GM19351 (cell line): ENCODE measurements at regions not wholly inside any gene's neighbourhood (a gene's known extent, or its start where the extent isn't known, plus 50 kb on each side); places are given as distances from the start of the nearest gene placed in this dataset.

Source experiments
- ATAC-seq: cut with Tn5 transposase; IDR thresholded peaks from one replicate; pipeline ENCODE4 v1.9.1; 2021; ENCODE audit warnings: mild to moderate bottlenecking, moderate library complexity; ENCODE audit not compliant: unreplicated experiment

GRCh38 chr7:21084286-21084685 lies 297.6 kb upstream of the SP8 start:
- no peak for ATAC-seq

DNA sequence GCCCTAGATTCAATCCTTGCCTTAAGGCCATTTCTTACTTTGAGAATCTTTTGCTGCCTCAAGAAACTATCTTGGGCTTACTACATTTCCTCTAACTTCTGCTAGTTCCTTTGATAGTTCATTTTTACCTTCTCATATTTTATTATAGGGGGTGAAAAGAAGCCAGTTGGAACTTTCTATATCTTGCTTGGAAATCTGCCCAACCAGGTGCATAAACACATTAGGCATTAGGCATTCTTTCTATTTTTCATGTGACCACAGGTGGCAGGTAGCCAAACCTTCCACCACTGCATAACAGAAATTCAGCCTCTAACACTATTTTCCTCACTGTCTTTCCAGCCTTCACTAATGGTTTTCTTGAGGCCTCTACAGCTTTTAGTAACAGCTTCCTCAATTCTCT lies 300.0 kb upstream of the SP8 start:
- ATAC-seq: no peak

GRCh38 chr7:21089653-21090052 lies 303.0 kb upstream of the SP8 start:
- ATAC-seq: no peak

DNA sequence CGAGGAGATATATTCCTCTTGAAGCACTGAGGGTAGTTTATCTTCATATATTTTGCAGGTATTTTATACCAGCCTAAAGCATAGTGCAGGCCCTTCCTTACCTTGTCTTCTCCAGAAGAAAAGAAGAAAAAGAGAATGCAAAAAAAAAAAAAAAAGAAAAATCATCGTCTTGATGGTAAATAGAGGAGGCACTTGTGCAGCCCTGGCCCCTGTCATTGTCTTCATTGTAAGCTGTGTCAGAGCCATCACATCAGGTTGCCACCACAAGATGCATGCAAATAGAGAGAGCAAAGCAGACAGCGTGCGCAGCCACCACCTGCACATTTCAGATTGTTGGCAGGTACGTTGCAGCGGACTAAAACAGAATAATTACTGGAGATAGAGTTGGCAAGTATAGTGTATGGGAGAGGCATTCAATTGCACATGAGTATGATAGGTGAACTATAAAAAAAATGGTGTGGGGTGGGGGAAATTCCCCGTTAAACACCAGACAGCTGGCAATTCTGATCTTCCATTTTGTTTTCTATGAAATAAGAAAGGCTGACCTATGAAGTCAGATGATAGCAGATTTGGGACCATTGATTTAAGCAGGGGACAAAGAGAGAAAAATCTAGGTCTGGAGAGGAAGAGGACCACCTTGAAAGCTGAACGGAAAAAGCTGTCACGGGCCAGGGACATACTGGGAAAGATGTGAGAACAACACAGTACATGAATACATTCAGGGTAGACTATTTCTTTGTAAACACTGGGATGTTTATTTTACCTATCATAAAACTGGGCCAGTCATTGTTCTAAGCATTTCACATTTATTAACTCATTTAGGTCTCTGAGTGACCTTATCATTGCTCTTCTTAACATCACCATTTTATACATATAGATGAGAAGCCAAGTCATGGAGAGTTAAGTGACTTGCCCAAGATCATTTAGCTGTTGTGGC lies 306.3 kb upstream of the SP8 start:
- no peak for ATAC-seq

DNA sequence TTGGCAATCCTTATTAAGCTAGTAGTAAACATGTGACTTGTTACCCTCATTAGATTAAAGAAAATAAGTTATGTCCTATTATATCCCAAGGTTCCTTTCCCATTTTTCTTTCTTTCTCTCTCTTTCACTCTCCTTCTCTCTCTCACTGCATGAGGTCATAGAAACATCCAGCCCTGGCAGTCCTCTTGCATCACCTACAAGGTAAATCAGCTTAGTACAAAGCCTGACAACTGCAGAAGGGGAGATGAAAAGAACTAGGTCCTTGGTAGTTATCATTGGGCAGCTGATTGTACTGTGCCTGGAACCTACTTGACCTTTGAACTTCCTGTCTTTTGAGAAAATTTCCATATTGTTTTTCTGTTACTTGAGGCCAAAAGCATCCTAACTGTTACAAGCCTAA lies 307.9 kb upstream of the SP8 start:
- ATAC-seq: no peak

- ATAC-seq: peak; percentile 59
Observed at GRCh38 chr7:21099432-21099831, 312.7 kb upstream of the SP8 start.

- ATAC-seq: no peak
Observed at GRCh38 chr7:21099955-21100354, 313.3 kb upstream of the SP8 start.

DNA sequence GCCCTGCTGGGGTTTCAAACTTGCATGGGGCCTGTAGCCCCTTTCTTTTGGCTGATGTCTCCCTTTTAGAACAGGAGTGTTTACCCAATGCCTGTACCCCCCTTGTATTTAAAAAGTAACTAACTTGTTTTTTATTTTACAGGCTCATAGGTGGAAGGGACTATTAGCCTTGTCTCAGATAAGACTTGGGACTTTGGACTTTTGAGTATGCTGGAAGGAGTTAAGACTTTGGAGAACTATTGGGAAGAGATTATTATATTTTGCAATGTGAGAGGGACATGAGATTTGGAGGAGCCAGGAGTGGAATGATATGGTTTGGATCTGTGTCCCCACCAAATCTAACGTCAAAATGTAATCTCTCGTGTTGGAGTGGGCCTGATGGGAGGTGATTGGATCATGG lies 314.9 kb upstream of the SP8 start:
- no peak for ATAC-seq

DNA sequence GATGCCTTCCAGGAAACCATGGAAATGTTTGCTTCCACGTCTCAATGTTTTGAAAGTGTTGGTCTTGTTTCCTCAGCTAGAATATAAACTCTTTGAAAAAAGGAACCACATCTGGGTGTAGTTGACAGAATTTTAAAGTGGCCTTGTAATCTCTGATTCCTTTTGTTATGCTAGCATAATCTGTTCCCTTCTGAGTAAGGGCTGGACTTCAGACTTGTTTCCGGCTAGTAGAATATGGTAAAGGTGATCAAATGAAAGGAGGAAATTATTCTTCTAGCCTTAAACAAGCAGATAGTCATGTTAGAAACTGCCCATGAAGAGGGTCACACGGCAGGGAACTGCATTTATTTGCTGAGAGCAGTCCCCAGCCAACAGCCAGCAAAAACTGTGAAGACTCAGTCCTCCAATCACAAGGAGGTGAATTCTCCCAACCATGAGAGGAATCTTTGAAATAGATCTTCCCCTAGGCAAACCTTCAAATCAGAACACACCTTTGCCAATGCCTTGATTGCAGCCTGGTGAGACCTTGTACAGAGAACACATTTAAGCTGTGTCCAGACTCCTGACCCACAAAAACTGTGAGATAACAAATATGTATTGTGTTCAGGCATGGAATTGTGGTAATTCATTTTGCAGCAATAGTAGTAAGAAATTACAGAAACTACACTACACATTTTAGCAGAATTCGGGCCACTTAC lies 316.9 kb upstream of the SP8 start:
- ATAC-seq: no peak

GRCh38 chr7:21104124-21104500 lies 317.4 kb upstream of the SP8 start:
- ATAC-seq: no peak

DNA sequence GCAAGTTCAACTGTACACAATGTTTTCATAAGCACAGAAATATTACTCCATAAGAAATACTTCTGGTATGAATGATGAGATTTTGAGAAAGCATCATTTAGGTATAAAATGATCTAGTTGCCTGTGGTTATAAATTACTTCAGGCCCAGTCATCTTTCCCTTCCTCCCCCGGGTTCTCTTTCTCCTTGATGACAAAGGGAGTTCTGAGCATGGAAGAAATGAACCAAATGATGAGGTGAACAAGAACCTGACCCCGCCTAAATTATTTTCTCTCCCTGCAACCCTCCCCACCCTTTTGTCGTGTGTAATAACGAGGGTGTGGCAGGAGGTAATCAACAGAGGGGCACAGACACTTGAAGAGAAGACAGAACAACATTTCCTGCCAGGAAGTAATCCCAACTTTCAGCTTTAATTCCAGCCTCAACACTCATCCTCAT lies 319.6 kb upstream of the SP8 start:
- ATAC-seq: no peak

- ATAC-seq: no peak
Observed at GRCh38 chr7:21107101-21107500, 320.4 kb upstream of the SP8 start.

GRCh38 chr7:21108182-21108581 lies 319.7 kb upstream of the SP4 start:
- no peak for ATAC-seq

- ATAC-seq: no peak
Observed at GRCh38 chr7:21113609-21114415, 314.1 kb upstream of the SP4 start.

- no peak for ATAC-seq
Observed at GRCh38 chr7:21123586-21123985, 304.3 kb upstream of the SP4 start.

- no peak for ATAC-seq
Observed at GRCh38 chr7:21125297-21125696, 302.6 kb upstream of the SP4 start.

DNA sequence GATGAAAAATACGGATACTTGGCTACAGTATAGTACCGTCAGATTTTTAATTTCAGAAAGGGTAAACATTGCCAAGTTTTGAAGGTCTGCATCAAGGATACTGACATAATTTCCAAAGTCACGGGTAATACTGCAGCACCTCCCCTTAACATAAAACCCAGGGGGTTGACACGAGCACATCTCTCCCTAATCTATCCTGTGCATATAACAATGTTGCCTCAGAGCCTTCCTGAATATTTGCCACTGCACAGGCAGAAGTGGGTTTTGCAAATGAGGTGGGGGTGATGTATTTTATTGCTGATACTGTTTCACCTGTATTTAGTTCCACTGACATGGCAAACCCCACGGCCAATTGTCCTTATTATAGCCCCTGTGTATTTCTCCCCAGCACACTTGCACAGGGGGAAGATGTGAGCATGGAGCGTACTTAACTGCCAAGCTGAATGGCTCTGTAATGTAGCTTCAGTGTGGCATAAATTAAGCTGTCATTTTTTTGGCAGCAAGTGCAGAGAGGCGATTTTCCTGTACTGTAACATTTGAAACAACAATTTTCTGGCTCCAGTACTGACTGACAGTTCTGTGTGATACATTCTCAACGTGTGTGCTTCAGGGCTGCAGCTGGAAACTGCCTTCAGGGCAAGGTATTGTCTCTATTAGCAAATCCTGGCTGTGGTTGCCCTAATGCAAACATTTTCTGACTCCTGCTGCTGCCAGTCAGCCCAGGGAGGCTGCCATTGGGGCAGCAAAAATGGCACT lies 299.6 kb upstream of the SP4 start:
- no peak for ATAC-seq

- ATAC-seq: no peak
Observed at GRCh38 chr7:21131897-21132296, 296.0 kb upstream of the SP4 start.

DNA sequence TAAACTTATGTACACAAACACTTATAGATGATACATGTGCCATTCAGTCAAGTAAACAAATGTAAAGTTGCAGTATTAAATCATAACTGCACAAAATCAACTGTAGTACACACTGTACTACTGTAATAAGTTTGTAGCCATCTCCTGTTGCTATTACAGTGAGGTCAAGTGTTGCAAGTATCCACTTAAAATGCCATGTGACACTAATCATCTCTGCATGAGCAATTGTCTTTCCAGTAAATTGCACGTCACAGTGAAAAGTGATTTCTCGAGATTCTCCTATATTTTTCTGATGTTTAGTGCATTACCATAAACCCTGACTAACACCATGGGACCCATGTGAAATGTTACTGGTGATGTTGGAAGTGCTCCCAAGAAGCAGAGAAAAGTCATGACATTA lies 293.3 kb upstream of the SP4 start:
- ATAC-seq: no peak

GRCh38 chr7:21135437-21135836 lies 292.4 kb upstream of the SP4 start:
- ATAC-seq: no peak

- no peak for ATAC-seq
Observed at GRCh38 chr7:21137640-21138039, 290.2 kb upstream of the SP4 start.
